GM10266 (cell line): ENCODE measurements at regions not wholly inside any gene's neighbourhood (a gene's known extent, or its start where the extent isn't known, plus 50 kb on each side); places are given as distances from the start of the nearest gene placed in this dataset.

Experiments used
- DNase-seq: peaks from one replicate; pipeline ENCODE4 v3.0.0; 2012; ENCODE audit errors: extremely low spot score
- TF ChIP-seq, protein P1 (sequence below): IDR thresholded peaks from 2 replicates; pipeline ENCODE4 v1.5.1; 2012; ENCODE audit warnings: mild to moderate bottlenecking, low read depth; ENCODE audit not compliant: control insufficient read depth, insufficient read depth; ENCODE audit errors: missing control alignments

DNA sequence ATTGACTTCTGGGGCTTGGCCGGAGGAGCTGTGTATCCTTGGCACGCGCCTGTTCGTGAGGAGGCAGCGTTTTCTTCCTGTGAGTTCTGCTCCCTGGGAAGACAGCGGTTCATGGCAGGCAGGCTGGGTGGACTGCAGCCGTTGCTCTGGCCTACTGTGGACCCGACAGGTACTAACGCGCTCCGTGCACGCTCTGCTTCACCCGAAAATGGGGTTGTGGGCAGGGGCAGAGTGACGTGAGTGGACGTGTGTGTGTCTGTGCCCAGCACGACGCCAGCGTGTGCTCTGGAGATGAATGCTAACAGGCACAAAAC, 179.1 kb downstream of the KIF26A start:
- TF ChIP-seq, protein P1, sequence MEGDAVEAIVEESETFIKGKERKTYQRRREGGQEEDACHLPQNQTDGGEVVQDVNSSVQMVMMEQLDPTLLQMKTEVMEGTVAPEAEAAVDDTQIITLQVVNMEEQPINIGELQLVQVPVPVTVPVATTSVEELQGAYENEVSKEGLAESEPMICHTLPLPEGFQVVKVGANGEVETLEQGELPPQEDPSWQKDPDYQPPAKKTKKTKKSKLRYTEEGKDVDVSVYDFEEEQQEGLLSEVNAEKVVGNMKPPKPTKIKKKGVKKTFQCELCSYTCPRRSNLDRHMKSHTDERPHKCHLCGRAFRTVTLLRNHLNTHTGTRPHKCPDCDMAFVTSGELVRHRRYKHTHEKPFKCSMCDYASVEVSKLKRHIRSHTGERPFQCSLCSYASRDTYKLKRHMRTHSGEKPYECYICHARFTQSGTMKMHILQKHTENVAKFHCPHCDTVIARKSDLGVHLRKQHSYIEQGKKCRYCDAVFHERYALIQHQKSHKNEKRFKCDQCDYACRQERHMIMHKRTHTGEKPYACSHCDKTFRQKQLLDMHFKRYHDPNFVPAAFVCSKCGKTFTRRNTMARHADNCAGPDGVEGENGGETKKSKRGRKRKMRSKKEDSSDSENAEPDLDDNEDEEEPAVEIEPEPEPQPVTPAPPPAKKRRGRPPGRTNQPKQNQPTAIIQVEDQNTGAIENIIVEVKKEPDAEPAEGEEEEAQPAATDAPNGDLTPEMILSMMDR = no peak
- DNase-seq = no peak

DNA sequence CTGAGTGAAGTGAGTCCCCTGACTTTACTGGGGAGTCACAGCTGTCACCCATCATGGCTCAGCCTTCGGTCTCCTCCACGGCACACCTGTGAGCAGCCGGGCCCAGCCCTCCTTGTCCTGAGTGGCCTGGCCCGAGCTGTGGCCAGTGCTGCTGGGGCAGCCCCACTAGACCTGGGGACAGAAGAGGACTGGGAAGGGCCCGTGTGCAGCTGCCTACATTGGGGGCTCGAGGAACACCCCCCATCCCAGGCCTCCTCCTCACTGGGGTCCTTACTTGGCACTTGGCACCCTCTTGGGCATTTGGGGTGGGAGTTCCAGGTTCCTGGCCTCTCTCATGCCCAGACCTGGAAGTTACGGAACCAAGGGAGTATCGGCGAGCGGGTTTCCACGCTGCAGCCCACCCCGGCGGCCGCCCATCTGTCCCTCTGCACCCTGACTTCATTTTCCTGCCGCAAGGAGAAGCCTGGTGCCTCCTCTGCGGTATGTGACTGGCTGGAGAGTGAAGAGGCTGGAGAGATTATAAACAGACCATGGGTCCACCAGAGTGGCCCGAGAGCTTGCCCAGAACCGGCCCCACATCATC, 179.7 kb downstream of the KIF26A start:
- TF ChIP-seq, protein P1 = no peak
- no peak for DNase-seq

DNA sequence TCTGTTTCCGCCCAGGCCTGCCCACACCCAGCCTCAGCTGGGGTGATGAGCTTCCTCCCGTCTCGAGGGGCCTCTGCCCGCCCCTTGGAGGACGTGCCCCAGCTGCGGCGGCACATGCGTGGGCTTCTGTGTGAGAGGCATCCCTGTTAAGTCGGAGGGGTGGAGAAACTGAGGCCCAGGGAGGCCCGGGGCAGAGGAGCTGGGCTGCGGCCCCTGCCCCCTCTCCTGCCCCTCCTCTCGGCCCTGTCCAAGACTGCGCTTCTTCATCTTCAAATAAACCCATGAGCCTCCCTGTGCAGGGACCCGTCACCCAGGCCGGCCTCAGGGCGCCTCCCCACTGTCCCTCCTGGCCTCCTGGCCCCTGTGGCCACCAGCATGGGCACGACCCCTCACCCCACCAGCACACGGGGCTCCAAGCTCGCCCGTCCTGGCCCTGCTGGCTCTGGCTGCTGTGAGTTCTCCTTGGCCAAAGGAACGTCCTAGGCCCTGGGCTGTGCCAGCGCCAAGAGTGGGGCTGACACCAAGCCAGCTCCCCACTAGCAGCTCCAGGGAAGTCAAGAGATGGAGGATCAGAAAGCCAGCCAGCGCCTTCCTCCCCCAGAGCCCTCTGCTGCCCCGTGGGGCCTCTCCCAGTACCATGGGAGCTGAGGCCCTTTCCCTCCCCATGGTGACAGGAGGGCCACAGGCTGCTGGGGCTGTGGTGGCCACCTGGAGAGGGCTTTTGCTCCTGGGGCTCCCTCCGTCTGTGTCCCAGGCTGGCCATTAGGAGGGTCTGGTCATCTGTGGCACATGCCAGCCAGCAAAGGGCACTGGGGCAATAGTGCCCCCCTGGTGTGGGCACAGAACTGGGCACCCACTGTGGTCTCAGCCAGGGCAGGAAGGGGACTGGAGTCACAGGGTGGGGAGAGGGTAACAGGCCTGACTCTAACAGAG, 180.4 kb downstream of the KIF26A start:
- TF ChIP-seq, protein P1 = no peak
- no peak for DNase-seq

DNA sequence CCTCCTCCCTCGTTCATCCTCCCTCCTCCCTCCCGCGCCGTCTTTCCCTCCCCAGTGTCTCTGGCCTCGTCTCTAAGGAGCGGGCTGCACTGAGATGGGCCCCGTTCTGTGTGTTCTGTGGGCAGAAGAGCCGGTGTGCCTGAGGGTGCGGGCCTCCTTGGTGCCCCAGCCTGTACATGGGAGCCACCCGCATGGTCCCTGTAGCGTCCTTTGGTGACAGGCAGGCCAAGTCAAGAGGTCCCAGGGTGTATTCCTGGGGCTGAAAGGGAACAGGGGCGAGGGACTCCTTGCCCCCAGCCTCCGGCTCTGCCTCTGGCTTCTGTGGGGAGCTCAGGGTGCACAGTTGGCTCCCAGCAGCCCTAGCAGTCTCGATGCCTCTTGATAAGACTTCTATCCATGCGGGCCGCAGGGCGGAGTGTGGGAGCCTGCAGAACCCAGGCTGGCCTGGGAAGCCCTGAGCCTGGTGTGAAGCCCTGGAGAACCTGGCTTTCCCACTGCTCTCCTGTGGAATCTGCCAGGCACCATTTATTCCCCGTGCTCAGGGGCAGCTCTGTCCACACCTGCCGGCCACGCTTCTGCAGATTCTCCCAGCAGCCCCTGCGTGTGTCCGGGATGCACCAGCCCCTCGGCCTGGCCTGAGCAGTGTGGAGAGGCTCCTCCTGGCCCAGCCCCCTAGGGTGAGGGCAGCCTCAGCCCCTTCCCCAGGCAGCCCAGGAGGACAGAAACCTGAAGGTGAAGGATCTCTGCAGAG, 181.3 kb downstream of the KIF26A start:
- DNase-seq = no peak
- TF ChIP-seq, protein P1 = no peak

DNA sequence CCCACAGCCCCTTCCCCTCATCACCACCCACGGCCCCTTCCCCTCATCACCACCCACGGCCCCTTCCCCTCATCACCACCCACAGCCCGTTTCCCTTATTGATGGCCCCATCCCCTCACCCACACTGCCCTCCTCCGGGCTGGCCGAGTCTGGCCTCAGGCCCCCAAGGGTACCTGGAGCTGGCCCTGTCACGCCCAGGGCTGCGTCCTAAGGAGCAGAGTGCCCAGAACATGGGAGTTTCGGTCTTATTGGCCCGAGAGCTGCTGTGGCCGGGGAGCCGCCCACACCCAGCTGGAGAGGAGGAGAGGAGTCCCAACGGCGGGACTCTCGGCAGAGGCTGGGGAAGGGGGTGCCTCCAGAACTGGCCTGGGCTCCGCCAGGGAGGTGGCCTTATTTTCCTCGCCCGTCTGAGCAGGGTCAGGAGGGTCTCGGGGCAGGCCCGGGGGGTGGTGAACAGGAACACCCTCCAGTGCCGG, 182.3 kb downstream of the KIF26A start:
- DNase-seq = no peak

DNA sequence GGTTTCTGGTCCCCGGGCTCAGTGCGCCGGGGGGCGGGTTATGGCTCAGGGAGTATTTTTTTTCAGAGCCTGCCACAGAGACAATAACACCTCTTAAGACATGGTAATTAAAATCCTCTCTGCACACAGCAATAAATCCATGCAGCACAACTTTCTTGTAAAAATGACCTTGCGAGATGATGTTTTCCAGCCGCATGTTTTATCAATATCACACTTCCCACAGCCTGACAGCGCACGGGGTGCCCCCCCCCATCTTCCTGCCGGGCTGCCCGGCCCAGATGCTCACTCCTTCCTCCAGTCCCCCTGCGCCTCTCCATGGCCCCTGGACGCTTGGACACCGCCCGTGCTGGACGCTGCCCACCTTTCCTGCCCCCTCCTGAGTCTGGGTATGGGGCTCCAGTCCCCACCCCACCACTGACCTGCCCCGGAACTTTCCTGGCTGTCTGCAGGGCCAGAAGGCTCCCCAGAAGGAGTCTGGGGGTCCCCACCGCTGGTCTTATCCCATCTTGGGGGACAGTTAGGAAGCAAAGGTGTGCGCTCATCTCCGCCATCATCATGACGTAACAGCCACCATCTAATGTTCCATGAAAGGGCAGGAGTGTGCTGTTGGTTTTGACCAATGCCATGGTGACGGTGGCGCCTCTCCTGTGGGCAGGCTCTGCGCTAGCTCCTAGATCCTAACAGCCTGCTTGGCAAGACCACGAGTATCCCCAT, 182.9 kb downstream of the KIF26A start:
- no peak for DNase-seq
- TF ChIP-seq, protein P1 = no peak

More for the DNA sequence above, 182.3 kb downstream of the KIF26A start:
- TF ChIP-seq, protein P1 = no peak
